CD14-positive monocyte (primary cell): ENCODE measurements at regions not wholly inside any gene's neighbourhood (a gene's known extent, or its start where the extent isn't known, plus 50 kb on each side); places are given as distances from the start of the nearest gene placed in this dataset.

Source experiments
- DNase-seq, 3 donors: peaks; one replicate each; pipeline ENCODE4 v3.0.0-alpha.2; 2011 to 2022
- H2AFZ ChIP-seq: 2 replicates; pipeline ENCODE4 v1.6.0; 2012; ENCODE audit warnings: mild to moderate bottlenecking, low read depth, low read length, inconsistent platforms; ENCODE audit not compliant: insufficient read depth, poor library complexity, severe bottlenecking
- H3K27ac ChIP-seq, 2 donors: 1 replicate in 1 of 2; 2 replicates in 1 of 2; pipeline ENCODE4 v1.5.1; 2012 to 2013; ENCODE audit warnings: low read length in 2 of 2, control low read depth in 1 of 2, inconsistent platforms in 1 of 2, low read depth in 1 of 2, mild to moderate bottlenecking in 1 of 2
- H3K27me3 ChIP-seq, 2 donors: one replicate each; pipeline versions ENCODE4 v1.6.0 to v1.6.1; 2011 to 2013; ENCODE audit warnings: low read length in 2 of 2; ENCODE audit not compliant: control insufficient read depth in 2 of 2, insufficient read depth in 2 of 2
- H3K36me3 ChIP-seq, 2 donors: replicated peaks in 1 of 2; 1 replicate in 1 of 2; 2 replicates in 1 of 2; pipeline versions ENCODE4 v1.5.1 to v1.6.1; 2012 to 2013; ENCODE audit warnings: low read length in 2 of 2, control low read depth in 1 of 2, inconsistent platforms in 1 of 2, mild to moderate bottlenecking in 1 of 2; ENCODE audit not compliant: insufficient read depth in 2 of 2, control insufficient read depth in 1 of 2
- H3K4me1 ChIP-seq, 2 donors: 1 replicate in 1 of 2; 2 replicates in 1 of 2; pipeline versions ENCODE4 v1.5.1 to v1.6.1; 2012 to 2013; ENCODE audit warnings: low read length in 2 of 2, control low read depth in 1 of 2, inconsistent platforms in 1 of 2, mild to moderate bottlenecking in 1 of 2, moderate library complexity in 1 of 2; ENCODE audit not compliant: insufficient read depth in 2 of 2, control insufficient read depth in 1 of 2
- H3K4me2 ChIP-seq: replicated peaks from 2 replicates; pipeline ENCODE3; 2012; ENCODE audit warnings: low read length, moderate library complexity, mild to moderate bottlenecking; ENCODE audit not compliant: poor library complexity, severe bottlenecking; ENCODE audit errors: extremely low read depth
- H3K4me3 ChIP-seq, 3 experiments: fragments of 200-600 bp in 1 of 3; sonication (generic) in 1 of 3; replicated peaks in 1 of 3; 1 replicate in 2 of 3; 2 replicates in 1 of 3; pipeline ENCODE4 v1.5.1; 2011 to 2013; ENCODE audit warnings: low read length in 3 of 3, mild to moderate bottlenecking in 3 of 3, control low read depth in 2 of 3, low read depth in 2 of 3, inconsistent platforms in 1 of 3, moderate library complexity in 1 of 3
- H3K79me2 ChIP-seq: 2 replicates; pipeline ENCODE4 v1.6.0; 2012; ENCODE audit warnings: mild to moderate bottlenecking, control low read depth, inconsistent platforms, low read length, moderate library complexity; ENCODE audit not compliant: insufficient read depth
- H3K9ac ChIP-seq: 2 replicates; pipeline ENCODE4 v1.6.0; 2017; ENCODE audit warnings: low read length, mild to moderate bottlenecking; ENCODE audit not compliant: insufficient read depth, poor library complexity, severe bottlenecking
- H3K9me3 ChIP-seq, 2 donors: replicated peaks in 1 of 2; 1 replicate in 1 of 2; 2 replicates in 1 of 2; pipeline versions ENCODE4 v1.5.1 to v1.6.1; 2012 to 2013; ENCODE audit warnings: low read length in 2 of 2, control low read depth in 1 of 2; ENCODE audit not compliant: control insufficient read depth in 1 of 2, insufficient read depth in 1 of 2
- H4K20me1 ChIP-seq: 2 replicates; pipeline ENCODE4 v1.6.0; 2012; ENCODE audit warnings: mild to moderate bottlenecking, low read length, control low read depth, moderate library complexity; ENCODE audit not compliant: insufficient read depth
- H3K27ac Mint-ChIP-seq, 7 donors: one replicate each; pipeline ENCODE4 v1.8.0; 2020; ENCODE audit warnings: mild to moderate bottlenecking in 7 of 7, mixed read lengths in 7 of 7, moderate library complexity in 6 of 7, inconsistent platforms in 2 of 7
- H3K27me3 Mint-ChIP-seq, 3 donors: one replicate each; pipeline ENCODE4 v1.8.0; 2021 to 2022; ENCODE audit warnings: low read depth in 3 of 3, mild to moderate bottlenecking in 3 of 3, mixed read lengths in 3 of 3, moderate library complexity in 3 of 3, inconsistent platforms in 1 of 3
- H3K36me3 Mint-ChIP-seq, 2 donors: one replicate each; pipeline ENCODE4 v1.8.0; 2020; ENCODE audit warnings: mixed read lengths in 2 of 2, inconsistent platforms in 1 of 2, mild to moderate bottlenecking in 1 of 2
- H3K4me1 Mint-ChIP-seq: one replicate; pipeline ENCODE4 v1.8.0; 2020; ENCODE audit warnings: mild to moderate bottlenecking, mixed read lengths
- H3K4me3 Mint-ChIP-seq, 2 donors: one replicate each; pipeline ENCODE4 v1.8.0; 2020; ENCODE audit warnings: mild to moderate bottlenecking in 2 of 2, mixed read lengths in 2 of 2, moderate library complexity in 1 of 2
- H3K9me3 Mint-ChIP-seq, 7 donors: one replicate each; pipeline ENCODE4 v1.8.0; 2020 to 2022; ENCODE audit warnings: mixed read lengths in 7 of 7, mild to moderate bottlenecking in 6 of 7, moderate library complexity in 6 of 7, inconsistent platforms in 2 of 7
- WGBS: methylation state at CpG from one replicate; pipeline ENCODE4 v1.1.5; 2013; ENCODE audit warnings: missing lambda C conversion rate; ENCODE audit not compliant: insufficient coverage; 5-methylcytosine and 5-hydroxymethylcytosine counted together
- intact Hi-C, 2 donors: fragments of 100-400 bp; cut with micrococcal nuclease; formaldehyde crosslinking; loops; one replicate each; pipeline versions ENCODE4 v1.15.0 to v1.15.1; 2023
- TF ChIP-seq, protein P1 (sequence below): fragments of 200-600 bp; IDR thresholded peaks from one replicate; pipeline ENCODE4 v1.8.0; 2022; ENCODE audit warnings: antibody characterized with exemption, mild to moderate bottlenecking

DNA sequence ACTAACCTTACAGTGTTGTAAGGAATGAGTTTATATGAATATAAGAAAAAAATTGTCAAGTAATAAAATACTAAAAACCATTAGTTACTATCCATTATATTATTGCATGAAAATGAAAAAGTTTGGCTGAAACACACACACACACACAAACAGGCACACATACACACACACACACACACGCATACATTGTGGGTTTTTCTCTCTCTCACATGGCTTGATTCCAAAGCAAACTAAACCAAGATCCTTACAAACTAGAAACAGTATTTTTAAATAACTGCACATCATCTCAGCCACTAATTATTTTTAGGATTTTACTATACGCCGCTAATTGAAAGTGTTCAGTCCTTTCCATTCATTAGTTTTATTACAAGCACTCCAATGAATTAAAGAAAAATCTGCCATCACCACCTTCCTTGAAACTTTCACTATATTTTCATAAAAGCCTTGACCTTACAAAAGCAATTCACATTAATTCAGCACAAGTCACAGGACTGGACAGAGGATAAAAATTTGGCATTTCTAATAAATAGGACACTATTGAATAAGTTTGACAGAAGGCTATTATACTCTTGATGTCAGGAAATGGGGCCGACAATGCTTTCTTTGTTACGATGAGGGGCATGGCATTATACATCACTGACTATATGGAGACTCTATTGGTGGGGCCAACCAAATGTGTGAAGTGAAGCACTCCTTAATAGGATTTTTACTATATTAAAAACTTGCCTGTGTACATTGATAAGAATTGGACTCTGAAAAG lies 187.0 kb upstream of the ESRRG start:
- 95% methylated on average over 3 of the region's 5 CpGs for WGBS
- no peaks in the 10 kb centered on the region for H3K9me3 ChIP-seq
- H3K27ac ChIP-seq: no peak overlapping the region
- no peaks in the 10 kb centered on the region for H3K27me3 ChIP-seq
- no peaks in the 10 kb centered on the region for H3K4me1 ChIP-seq
- no peak overlapping the region for H3K27ac Mint-ChIP-seq
- no peak overlapping the region for H3K4me2 ChIP-seq
- DNase-seq: no peak
- no peaks in the 10 kb centered on the region for H3K4me1 Mint-ChIP-seq
- no peaks in the 10 kb centered on the region for H3K36me3 ChIP-seq
- H3K79me2 ChIP-seq: no peaks in the 10 kb centered on the region
- no peak overlapping the region for H3K9ac ChIP-seq
- H3K4me3 Mint-ChIP-seq: no peak overlapping the region
- intact Hi-C loops: no loop called here
- H3K27me3 Mint-ChIP-seq: peaks cover 0 to 2% (median 1%) of the 10 kb centered on the region in 3 donors
- H2AFZ ChIP-seq: no peak overlapping the region
- H4K20me1 ChIP-seq: no peaks in the 10 kb centered on the region
- TF ChIP-seq, protein P1, sequence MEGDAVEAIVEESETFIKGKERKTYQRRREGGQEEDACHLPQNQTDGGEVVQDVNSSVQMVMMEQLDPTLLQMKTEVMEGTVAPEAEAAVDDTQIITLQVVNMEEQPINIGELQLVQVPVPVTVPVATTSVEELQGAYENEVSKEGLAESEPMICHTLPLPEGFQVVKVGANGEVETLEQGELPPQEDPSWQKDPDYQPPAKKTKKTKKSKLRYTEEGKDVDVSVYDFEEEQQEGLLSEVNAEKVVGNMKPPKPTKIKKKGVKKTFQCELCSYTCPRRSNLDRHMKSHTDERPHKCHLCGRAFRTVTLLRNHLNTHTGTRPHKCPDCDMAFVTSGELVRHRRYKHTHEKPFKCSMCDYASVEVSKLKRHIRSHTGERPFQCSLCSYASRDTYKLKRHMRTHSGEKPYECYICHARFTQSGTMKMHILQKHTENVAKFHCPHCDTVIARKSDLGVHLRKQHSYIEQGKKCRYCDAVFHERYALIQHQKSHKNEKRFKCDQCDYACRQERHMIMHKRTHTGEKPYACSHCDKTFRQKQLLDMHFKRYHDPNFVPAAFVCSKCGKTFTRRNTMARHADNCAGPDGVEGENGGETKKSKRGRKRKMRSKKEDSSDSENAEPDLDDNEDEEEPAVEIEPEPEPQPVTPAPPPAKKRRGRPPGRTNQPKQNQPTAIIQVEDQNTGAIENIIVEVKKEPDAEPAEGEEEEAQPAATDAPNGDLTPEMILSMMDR: no peak
- peaks cover 0 to under 1% (median 0%) of the 10 kb centered on the region in 7 donors for H3K9me3 Mint-ChIP-seq
- no peak overlapping the region for H3K4me3 ChIP-seq
- no peaks in the 10 kb centered on the region for H3K36me3 Mint-ChIP-seq

DNA sequence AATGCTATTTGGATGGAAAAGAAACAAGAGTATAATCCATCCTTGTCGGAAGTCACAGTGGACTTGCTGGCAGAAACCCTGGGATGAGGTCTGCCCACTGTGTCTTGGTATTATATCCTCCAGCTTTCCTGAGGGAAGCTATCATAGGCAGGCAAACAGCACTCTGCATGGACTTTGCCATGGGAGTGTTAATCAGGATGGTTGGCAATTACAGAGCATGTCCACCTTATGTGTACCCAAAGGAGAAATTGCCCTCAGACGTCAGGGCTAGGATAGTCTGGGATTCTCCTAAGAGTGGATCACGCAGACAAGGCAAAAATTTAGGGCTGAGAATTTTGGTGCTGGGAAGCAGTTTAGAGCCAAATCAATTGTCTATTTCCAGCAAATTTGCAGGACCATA lies 184.9 kb upstream of the ESRRG start:
- no peaks in the 10 kb centered on the region for H3K4me1 ChIP-seq
- no peaks in the 10 kb centered on the region for H3K79me2 ChIP-seq
- no peak overlapping the region for H3K4me3 ChIP-seq
- WGBS: 100% methylated on average over 2 of the region's 3 CpGs
- H3K36me3 ChIP-seq: no peaks in the 10 kb centered on the region
- no peaks in the 10 kb centered on the region for H3K9me3 ChIP-seq
- no peaks in the 10 kb centered on the region for H3K27me3 ChIP-seq
- peaks cover 0 to 2% (median 1%) of the 10 kb centered on the region in 3 donors for H3K27me3 Mint-ChIP-seq
- no peak for DNase-seq
- H3K4me3 Mint-ChIP-seq: no peak overlapping the region
- H3K4me2 ChIP-seq: no peak overlapping the region
- no peaks in the 10 kb centered on the region for H3K36me3 Mint-ChIP-seq
- no peak overlapping the region for H3K27ac Mint-ChIP-seq
- H3K9me3 Mint-ChIP-seq: peaks cover 0 to 1% (median 0%) of the 10 kb centered on the region in 7 donors
- H3K4me1 Mint-ChIP-seq: no peaks in the 10 kb centered on the region
- TF ChIP-seq, protein P1: no peak
- no peak overlapping the region for H2AFZ ChIP-seq
- intact Hi-C loops: loop anchor here in 1 of 2 donors (5.0 kb wide), 1 partner anchor 49 kb away; no protein-coding TSS in a partner anchor
- H3K27ac ChIP-seq: no peak overlapping the region
- H4K20me1 ChIP-seq: no peaks in the 10 kb centered on the region
- no peak overlapping the region for H3K9ac ChIP-seq
